ENCODE measurements at regions not wholly inside any gene's neighbourhood (a gene's known extent, or its start where the extent isn't known, plus 50 kb on each side); places are given as distances from the start of the nearest gene placed in this dataset.
"Not testable (repeated sequence)": the region's sequence is repeated elsewhere in the genome, so short reads cannot be mapped to it uniquely, and the experiment has no call there.

DNA sequence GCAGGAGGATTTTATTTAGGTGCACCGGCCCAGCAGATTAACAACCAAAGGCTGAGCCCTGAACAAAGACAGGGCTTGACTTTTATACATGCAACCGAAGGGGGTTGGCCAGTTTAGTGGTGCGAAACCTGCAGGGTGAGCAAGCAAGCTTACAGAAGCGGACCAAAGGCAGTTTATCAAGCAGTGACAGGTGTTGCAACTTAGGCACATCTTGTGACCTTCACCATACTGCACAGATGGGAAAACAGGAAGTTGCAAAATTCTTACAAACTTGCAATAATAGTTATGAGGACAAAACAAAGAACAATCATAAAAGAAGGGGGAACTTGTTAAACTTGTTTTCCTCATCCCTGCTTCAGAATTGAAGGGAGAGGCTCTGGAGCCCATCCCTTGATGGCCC, 1265.1 kb downstream of the CDH8 start:
- DNase-seq (ENCODE audit: low spot score): no peak

DNA sequence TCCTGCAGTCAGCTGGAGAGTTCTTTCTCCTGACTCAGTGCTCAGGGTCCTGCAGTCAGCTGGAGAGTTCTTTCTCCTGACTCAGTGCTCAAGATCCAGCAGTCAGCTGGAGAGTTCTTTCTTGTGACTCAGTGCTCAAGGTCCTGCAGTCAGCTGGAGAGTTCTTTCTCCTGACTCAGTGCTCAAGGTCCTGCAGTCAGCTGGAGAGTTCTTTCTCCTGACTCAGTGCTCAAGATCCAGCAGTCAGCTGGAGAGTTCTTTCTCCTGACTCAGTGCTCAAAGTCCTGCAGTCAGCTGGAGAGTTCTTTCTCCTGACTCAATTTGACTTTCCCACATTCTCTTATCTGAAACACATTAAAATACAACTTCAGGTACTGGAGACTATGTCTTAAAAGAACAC, 1265.9 kb downstream of the CDH8 start:
- in situ Hi-C loops (cut with HindIII; ENCODE audit: extremely low pct_ligation_motif_present, low pct_unique_long_range_greater_than_20kb); H4K20me1 ChIP-seq (ENCODE audit: insufficient read depth, low read length); POLR2A ChIA-PET; H3K4me3 ChIP-seq (replicated peaks in 1 of 3; ENCODE audit: insufficient read depth in 1 of 3, low read depth in 2 of 3, low read length in 3 of 3); H3K9ac ChIP-seq (ENCODE audit: insufficient read depth, low read depth, low read length); H3K27me3 ChIP-seq (ENCODE audit: control insufficient read depth in 1 of 2, insufficient read depth in 2 of 2, low read length in 2 of 2); H3K4me1 ChIP-seq (ENCODE audit: insufficient read depth, low read length); intact Hi-C loops (cut with micrococcal nuclease; ENCODE audit: unreplicated experiment); ATAC-seq; FAIRE-seq; H3K4me2 ChIP-seq (ENCODE audit: low read depth, low read length); BruUV-seq (replicated peaks); CTCF ChIA-PET (ENCODE audit: low intra/inter-chr PET ratio, low total read pairs); H3K79me2 ChIP-seq (ENCODE audit: insufficient read depth, low read length); H3K36me3 ChIP-seq (replicated peaks in 1 of 2; ENCODE audit: control insufficient read depth in 1 of 2, insufficient read depth in 2 of 2, low read length in 2 of 2); DNase-seq (ENCODE audit: low spot score); H2AFZ ChIP-seq (ENCODE audit: low read length); H3K27ac ChIP-seq (ENCODE audit: extremely low read length, insufficient read depth, low read length): not testable (repeated sequence)
- H3K9me3 ChIP-seq (ENCODE audit: low read length): peaks cover 93% of the 10 kb centered on the region

More for the DNA sequence above, 1265.1 kb downstream of the CDH8 start:
- no peak for FAIRE-seq
- in situ Hi-C loops (cut with HindIII; ENCODE audit: extremely low pct_ligation_motif_present, low pct_unique_long_range_greater_than_20kb): no loop called here
- WGBS (ENCODE audit: low lambda C conversion rate): 1% methylated on average over 4 of the region's 4 CpGs
- H3K4me1 ChIP-seq (ENCODE audit: insufficient read depth, low read length): no peaks in the 10 kb centered on the region
- no TSS peak for BruUV-seq (replicated peaks)
- ATAC-seq: no peak
- H3K4me2 ChIP-seq (ENCODE audit: low read depth, low read length): no peak overlapping the region
- no peaks in the 10 kb centered on the region for H4K20me1 ChIP-seq (ENCODE audit: insufficient read depth, low read length)
- intact Hi-C loops (cut with micrococcal nuclease; ENCODE audit: unreplicated experiment): no loop called here
- no peaks in the 10 kb centered on the region for H3K79me2 ChIP-seq (ENCODE audit: insufficient read depth, low read length)
- no peak for TF ChIP-seq ZBTB1 (CRISPR knock-in tag; IDR thresholded peaks at IDR 0.05; ENCODE audit: borderline replicate concordance)
- no peak for TF ChIP-seq PLRG1 (conservative IDR thresholded peaks at IDR 0.05)
- TF ChIP-seq FIP1L1 (IDR thresholded peaks at IDR 0.05; ENCODE audit: borderline replicate concordance, insufficient read depth, low read depth, low read length): no peak
- no peak for TF ChIP-seq GZF1 (CRISPR knock-in tag; IDR thresholded peaks at IDR 0.05)
- TF ChIP-seq MYNN (CRISPR knock-in tag; IDR thresholded peaks at IDR 0.05; ENCODE audit: low read depth): no peak
- TF ChIP-seq HOXA5 (CRISPR knock-in tag; IDR thresholded peaks at IDR 0.05): no peak
- TF ChIP-seq, protein P1, sequence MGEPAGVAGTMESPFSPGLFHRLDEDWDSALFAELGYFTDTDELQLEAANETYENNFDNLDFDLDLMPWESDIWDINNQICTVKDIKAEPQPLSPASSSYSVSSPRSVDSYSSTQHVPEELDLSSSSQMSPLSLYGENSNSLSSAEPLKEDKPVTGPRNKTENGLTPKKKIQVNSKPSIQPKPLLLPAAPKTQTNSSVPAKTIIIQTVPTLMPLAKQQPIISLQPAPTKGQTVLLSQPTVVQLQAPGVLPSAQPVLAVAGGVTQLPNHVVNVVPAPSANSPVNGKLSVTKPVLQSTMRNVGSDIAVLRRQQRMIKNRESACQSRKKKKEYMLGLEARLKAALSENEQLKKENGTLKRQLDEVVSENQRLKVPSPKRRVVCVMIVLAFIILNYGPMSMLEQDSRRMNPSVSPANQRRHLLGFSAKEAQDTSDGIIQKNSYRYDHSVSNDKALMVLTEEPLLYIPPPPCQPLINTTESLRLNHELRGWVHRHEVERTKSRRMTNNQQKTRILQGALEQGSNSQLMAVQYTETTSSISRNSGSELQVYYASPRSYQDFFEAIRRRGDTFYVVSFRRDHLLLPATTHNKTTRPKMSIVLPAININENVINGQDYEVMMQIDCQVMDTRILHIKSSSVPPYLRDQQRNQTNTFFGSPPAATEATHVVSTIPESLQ (CRISPR knock-in tag; conservative IDR thresholded peaks at IDR 0.05): no peak
- TF ChIP-seq MEF2D (CRISPR knock-in tag; IDR thresholded peaks at IDR 0.05): no peak
- no peak for TF ChIP-seq ZNF724P (CRISPR knock-in tag; IDR thresholded peaks at IDR 0.05; ENCODE audit: borderline replicate concordance)
- TF ChIP-seq ZNF274 (CRISPR knock-in tag; IDR thresholded peaks at IDR 0.05): no peak
- TF ChIP-seq TSC22D2 (CRISPR knock-in tag; IDR thresholded peaks at IDR 0.05; ENCODE audit: borderline replicate concordance): no peak
- TF ChIP-seq SOX6 (IDR thresholded peaks at IDR 0.05): no peak
- no peak for TF ChIP-seq SOX6 (CRISPR knock-in tag; IDR thresholded peaks at IDR 0.05)
- TF ChIP-seq ZNF232 (CRISPR knock-in tag; IDR thresholded peaks at IDR 0.05; ENCODE audit: borderline replicate concordance): no peak
- TF ChIP-seq, protein P2, sequence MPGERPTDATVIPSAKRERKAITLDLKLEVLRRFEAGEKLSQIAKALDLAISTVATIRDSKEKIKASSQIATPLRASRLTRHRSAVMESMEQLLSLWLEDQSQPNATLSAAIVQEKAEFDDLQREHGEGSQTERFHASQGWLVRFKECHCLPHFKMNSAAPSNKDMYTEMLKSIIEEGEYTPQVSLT (CRISPR knock-in tag; IDR thresholded peaks at IDR 0.05; ENCODE audit: borderline replicate concordance, low read depth): no peak
- CTCF ChIA-PET (ENCODE audit: low intra/inter-chr PET ratio, low total read pairs): no interaction called here
- H2AFZ ChIP-seq (ENCODE audit: low read length): no peak overlapping the region
- no peaks in the 10 kb centered on the region for H3K36me3 ChIP-seq (replicated peaks in 1 of 2; ENCODE audit: control insufficient read depth in 1 of 2, insufficient read depth in 2 of 2, low read length in 2 of 2)
- H3K4me3 ChIP-seq (replicated peaks in 1 of 3; ENCODE audit: insufficient read depth in 1 of 3, low read depth in 2 of 3, low read length in 3 of 3): no peak overlapping the region
- no peak overlapping the region for H3K9ac ChIP-seq (ENCODE audit: insufficient read depth, low read depth, low read length)
- H3K27ac ChIP-seq (ENCODE audit: extremely low read length, insufficient read depth, low read length): no peak overlapping the region
- peaks cover 90% of the 10 kb centered on the region for H3K9me3 ChIP-seq (ENCODE audit: low read length)
- POLR2A ChIA-PET: no interaction called here
- no peaks in the 10 kb centered on the region for H3K27me3 ChIP-seq (ENCODE audit: control insufficient read depth in 1 of 2, insufficient read depth in 2 of 2, low read length in 2 of 2)

All from HepG2 (cell line).